GM19452 (cell line): ENCODE measurements at regions not wholly inside any gene's neighbourhood (a gene's known extent, or its start where the extent isn't known, plus 50 kb on each side); places are given as distances from the start of the nearest gene placed in this dataset.

Source experiments
- ATAC-seq: cut with Tn5 transposase; IDR thresholded peaks from one replicate; pipeline ENCODE4 v1.9.1; 2021; ENCODE audit not compliant: unreplicated experiment

DNA sequence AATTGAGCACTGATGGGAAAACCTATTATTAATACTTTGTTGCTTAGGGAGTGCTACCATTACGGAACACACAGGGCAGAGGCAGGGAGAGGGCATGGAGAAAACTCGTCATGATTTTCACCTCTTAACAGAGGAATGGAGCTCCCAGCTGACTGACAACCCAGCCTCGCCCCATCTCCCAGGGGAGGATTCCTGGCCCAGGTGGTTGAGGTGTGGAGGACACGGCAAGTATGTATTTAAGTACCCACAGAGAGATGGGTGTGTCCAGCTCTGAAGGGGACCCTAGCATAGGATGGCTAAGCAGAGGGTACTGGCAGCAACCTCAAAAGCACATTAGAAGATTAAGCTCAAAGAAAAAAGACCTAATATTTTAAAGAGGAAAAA is 261.9 kb upstream of the MOCS1 start:
- no peak for ATAC-seq

DNA sequence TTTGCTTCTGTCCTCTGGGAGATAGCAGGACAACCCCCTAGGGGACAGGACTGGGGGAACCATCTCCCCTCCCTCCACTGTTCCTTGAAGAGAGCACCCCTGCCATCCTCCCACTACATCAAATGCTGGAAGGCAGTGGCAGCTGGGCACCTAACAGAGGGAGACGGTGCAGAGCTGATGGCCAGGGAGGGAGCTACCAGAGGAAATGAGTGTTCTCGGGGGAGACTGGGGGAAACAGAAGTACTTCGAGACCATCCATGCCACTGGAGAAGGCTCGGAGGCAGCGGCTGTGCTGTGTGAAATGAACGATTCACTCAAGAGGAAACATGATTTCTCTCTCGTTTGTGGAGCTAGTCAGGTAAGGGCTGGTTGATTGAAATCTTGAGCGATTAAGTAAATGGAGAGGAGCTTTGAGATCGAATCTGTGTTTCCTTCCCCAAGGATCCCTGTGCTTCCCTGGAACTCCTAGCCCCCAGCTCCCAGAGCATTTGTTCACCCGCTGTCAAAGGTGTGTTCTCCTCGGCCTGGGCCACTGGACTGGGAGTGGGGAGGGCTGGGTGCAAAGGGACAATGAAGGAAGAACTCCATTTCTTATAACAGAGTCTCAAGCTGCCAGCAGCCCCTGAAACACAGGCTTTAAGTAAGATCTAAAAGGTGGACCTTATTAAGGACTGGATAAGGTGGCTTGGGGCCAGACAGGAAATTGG is 261.3 kb upstream of the MOCS1 start:
- no peak for ATAC-seq

DNA sequence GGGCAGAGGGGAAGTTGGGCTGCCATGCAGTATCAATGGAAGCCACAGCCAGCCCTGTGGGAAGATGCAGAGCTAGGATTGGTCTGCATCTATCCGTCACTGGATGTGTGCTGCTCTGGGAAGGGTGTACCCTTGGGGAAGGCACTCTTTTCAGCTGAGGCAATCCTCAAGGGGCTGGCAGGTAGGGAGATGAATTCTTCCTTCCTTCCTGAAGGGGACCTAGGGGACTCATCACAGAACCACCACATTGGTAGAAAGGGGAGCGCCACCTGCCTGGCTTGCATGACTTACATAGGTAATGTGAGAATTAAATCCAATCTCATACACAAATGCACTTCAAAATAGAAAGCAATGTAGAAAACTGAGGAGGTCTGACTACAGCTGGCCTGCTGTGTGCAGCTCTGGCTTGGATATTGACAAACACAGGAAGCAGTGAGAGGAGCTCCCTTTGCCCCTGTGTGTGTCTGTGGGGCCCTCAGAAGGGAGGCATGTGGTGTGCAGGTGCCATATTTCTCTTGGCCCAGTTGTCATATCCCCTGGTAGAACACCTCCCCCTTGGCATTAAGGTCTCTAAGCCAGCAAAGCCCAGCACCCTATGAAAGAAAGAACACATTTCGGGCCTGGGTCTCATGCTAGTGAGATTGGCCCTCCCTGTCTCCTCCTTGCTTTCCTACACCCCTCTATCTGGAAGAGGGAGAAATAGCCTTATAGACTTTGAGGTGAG is 260.3 kb upstream of the MOCS1 start:
- ATAC-seq: no peak

DNA sequence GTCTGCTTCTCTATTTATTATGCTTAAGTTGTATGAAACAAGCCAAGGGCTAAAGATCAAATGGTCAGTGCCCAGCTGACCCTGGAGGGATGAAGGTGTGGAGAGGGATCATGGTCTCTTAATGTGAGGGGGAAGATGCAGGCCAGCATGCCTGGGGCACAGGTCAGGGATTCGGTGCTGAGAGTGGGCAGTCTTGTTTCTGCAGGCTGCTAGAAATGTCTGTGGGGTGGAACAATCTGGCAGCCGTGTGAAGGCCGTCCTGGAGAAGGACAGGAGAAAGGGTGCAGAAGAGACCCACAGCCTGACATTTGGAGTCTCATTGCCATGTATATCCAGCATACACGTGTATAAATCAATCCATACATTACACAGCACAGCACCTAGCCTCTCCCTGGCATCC is 258.3 kb upstream of the MOCS1 start:
- no peak for ATAC-seq

GRCh38 chr6:40188931-40189330 is 254.7 kb upstream of the MOCS1 start:
- ATAC-seq: no peak

DNA sequence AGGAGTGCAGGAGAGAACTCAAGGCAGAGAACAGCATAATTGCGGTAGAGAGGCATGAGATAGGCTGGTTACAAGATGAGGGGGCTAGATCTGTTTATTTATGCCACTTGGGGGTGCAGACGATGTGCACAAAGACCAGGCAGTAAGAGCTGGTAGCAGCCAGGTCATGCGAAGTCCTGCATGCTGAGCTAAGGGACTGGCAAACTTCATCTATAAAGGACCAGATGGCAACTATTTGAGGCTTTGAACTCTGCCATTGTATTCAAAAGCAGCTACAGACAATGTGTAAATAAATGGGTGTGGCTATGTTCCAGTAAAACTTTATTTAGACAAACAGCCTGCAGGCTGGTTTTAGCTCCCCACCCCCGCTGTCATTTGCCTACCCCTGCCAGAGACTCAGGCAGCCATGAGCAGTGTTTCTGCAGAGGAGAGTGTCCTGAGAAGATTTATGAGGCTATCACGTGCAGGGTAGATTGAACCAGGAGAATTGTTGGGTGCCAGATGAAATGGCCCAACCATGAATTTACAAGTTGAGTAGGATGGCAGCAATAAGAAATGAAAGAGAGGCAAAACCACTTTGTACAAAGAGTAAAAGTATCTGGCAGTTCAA is 253.4 kb upstream of the MOCS1 start:
- no peak for ATAC-seq

- no peak for ATAC-seq
Observed at GRCh38 chr6:40185486-40185885, 251.2 kb upstream of the MOCS1 start.

DNA sequence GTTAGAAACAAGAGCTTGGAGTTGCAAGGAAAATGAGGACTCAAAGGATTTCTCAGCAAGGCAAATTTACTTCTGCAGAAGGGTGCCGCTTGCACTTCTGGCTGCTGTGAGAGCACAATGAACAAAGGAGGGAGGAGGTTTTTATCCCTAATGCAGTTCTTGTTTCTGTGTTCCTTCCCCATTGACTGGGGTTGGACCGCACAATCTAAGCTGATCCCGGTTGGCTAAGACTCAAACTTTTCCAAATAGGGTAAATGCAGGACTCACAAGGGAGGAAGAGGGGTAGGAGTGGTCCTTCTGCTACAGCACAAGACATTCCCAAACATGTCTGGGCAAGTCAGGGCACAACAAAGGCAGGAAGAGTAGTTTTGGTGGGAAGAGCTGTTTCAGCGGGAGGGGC is 249.6 kb upstream of the MOCS1 start:
- no peak for ATAC-seq

- no peak for ATAC-seq
Observed at GRCh38 chr6:40181367-40181766, 247.1 kb upstream of the MOCS1 start.

GRCh38 chr6:40180271-40180670 is 246.0 kb upstream of the MOCS1 start:
- ATAC-seq: no peak

DNA sequence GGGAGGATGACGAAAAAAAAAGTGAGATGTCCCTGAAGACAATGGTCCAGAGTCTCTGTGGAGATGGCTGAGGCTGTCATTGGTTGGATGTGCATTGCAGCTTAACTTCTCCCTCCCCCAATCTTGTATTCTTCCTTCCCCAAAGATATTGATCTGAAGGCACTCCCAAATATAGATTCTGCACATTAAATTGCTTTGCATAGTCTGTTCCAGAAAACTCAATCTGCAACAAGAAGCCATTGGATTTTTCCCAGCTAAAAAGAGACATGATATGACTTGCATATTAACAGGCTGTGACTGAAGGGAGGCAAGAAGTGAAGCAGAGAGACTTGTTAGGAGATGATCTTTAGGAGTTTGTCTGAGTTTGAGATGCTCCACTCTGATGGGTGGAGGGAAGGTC is 245.2 kb upstream of the MOCS1 start:
- no peak for ATAC-seq

DNA sequence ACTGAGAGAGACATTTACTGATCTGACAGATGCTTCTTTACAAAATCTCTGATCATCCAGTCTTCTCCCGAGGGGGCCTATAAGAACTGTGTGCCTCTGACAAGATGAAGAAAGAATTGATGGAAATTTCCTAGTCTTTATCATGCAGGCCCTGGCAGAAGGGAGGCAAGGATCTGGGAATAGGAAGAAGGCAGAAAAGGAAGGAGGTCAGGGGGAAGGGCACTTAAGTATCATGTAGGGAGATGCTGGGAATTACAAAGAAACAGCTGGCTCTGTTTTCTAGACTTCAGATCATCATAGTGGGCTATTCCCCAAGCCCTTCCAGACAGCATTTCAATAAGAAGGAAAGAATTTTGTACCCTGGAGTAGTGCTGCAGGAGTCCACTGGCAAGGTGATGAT is 243.3 kb upstream of the MOCS1 start:
- ATAC-seq: no peak

GRCh38 chr6:40176152-40176551 is 241.9 kb upstream of the MOCS1 start:
- no peak for ATAC-seq

DNA sequence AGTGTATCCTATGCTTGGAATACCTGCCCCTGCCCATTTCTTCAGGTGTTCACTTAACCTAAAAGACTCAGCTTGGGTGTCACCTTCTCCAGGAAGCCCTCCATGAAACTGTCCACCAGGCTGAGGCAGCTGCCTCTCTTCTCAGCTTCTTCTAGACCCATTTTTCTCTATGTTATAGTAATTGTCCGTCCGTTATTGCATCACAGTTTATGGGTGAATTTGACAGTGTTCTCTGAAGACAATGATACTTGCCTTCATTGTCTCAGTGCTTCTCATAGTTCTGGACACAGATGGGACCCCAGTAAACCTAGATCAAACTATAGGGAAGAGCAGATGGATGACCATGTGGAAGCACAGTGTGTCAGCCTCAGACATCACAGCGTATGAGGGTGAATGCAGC is 238.0 kb upstream of the MOCS1 start:
- no peak for ATAC-seq

GRCh38 chr6:40171343-40171742 is 237.1 kb upstream of the MOCS1 start:
- ATAC-seq: no peak

GRCh38 chr6:40170856-40171255 is 236.6 kb upstream of the MOCS1 start:
- ATAC-seq: no peak

DNA sequence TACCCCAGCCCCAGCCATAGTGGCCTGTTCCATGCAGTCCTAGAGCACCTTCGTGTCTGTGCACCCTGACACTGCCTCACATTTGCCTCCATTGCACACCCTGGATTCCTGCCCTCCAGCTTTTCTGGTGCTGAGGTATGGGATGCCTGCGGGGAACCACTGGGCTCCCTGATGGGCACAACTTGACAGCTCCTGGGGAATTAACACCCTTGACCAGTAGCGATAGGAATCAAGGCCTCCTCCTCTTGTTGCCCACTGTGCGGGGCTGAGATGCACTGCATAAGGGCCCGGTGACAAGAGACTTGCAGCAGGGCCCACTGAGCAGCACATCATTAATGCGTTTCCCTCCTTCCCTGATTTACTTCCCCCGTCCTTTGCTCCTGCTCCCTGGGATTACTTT is 235.6 kb upstream of the MOCS1 start:
- ATAC-seq: no peak

DNA sequence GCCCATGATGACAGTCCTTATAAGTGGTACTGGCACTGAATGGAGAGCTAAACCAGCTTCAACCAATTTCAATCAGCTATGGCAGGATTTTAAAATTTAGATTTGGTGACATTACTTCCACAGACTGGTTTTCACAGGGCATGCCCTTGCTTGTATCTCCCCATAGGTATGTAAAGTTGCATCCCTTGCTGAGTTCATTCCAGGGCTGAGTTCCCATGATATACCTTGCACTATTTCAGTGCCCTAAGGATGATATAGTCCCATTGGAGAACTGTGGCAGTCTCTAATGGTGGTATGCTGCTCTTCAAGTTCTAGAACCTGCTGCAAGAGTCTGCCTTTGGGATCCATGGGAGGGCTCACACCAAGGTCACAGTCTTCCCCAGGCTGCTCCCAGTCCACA is 232.7 kb upstream of the MOCS1 start:
- ATAC-seq: no peak

DNA sequence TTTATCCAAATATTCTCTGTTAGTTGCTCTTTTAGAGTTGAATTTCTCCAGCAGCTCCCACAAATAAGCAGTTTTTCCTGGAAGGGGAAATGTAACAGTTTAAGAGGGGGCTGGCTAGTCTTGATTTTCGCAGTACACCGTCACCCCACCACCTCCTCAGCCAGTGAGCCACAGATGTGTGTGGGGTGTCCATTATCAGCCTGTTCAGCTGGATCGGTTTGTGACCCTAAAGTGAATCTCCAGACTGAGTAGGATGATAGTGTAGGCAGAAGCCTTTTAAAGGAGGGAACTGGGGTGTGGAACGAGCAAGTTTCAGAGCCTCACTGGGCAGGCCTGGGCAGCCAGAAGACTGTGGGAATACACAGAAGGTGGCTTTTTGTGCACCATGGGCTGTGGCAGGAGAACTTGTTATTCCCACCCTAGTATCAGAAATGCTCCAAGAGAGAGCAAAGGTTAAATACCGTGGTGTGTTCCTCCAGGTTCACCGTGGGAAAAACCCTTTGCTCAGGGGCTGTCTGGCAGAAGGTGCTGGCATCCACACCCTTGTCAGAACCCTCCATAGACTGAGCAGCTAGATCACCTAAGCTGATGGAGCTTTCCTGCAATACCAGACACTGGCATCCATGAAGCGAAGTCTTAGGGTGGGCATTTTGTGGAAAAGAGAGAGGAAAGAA is 230.9 kb upstream of the MOCS1 start:
- ATAC-seq: no peak

- ATAC-seq: no peak
Observed at GRCh38 chr6:40164345-40164755, 230.1 kb upstream of the MOCS1 start.

- no peak for ATAC-seq
Observed at GRCh38 chr6:40163924-40164323, 229.7 kb upstream of the MOCS1 start.

GRCh38 chr6:40162074-40162473 is 227.8 kb upstream of the MOCS1 start:
- no peak for ATAC-seq
